G401 (cell line): ENCODE measurements at regions not wholly inside any gene's neighbourhood (a gene's known extent, or its start where the extent isn't known, plus 50 kb on each side); places are given as distances from the start of the nearest gene placed in this dataset.
A peak's percentile ranks its signal among the peaks of the same experiment; 100 is the strongest.
"Not testable (repeated sequence)": the region's sequence is repeated elsewhere in the genome, so short reads cannot be mapped to it uniquely, and the experiment has no call there.

Source experiments
- DNase-seq: peaks from one replicate; pipeline ENCODE4 v3.0.0-alpha.2; 2015; ENCODE audit warnings: low spot score
- in situ Hi-C: cut with HindIII; loops from 2 replicates; pipeline ENCODE4 v1.10.0; 2016; ENCODE audit warnings: low sequenced_read_pairs, mixed read lengths

DNA sequence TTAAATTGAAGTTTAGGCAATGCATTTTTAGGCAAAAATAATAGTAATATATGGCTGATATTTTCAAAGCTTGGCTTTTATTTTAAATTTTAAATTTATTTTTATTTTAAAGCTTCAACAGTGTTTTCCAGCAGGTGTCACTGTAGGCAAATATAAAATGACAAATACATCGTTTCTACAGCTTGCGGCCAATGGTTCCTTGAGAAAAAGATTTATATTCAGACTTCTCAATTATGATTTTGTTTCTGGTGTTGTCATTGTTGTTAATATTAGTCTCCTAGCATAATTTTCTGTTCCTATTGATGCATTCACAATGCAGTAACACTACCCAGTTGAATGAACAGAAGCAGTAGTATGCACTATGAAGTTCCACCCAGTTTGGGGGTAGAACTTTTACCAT, 220.7 kb upstream of the DNAJC19 start:
- in situ Hi-C loops: no loop called here
- peak; percentile 13 for DNase-seq

DNA sequence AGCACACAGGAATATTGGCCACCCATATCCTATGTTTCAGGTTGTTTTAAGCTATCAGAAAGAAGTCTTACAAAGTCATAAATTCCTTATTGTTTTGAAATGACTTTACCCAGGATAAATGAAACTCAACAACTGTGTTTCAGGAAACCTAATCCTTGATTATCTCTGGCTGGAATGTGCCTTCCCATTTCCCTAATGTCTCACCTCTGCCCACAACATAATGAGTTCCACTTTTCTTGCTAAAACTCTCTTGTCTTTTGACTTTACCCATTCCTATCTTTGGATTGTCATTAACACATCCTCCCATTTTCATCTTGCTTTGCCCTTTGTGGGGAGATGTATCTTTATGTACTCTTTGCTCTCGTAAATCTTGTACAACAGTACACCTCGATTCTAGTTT, 200.0 kb upstream of the DNAJC19 start:
- in situ Hi-C loops: no loop called here
- DNase-seq: no peak

DNA sequence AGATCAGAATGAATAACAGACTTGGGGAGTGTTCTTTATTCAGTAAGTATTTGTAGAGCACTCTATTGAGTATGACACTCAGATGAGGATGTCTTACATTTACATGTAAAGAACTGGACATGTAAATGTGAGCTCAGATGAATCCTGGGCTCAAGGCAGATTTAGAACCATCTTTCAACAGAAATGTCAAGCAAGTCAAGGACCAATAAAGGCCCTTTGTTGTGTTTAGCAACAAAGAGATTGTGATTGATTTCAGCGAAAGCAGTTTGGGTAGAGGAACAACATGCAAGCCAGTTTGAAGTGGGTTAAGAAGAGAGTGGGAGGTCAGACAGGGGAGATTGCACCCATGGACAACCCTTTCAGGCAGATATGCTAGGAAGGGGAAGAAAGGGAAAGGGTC, 194.2 kb upstream of the DNAJC19 start:
- in situ Hi-C loops: no loop called here
- DNase-seq: no peak

DNA sequence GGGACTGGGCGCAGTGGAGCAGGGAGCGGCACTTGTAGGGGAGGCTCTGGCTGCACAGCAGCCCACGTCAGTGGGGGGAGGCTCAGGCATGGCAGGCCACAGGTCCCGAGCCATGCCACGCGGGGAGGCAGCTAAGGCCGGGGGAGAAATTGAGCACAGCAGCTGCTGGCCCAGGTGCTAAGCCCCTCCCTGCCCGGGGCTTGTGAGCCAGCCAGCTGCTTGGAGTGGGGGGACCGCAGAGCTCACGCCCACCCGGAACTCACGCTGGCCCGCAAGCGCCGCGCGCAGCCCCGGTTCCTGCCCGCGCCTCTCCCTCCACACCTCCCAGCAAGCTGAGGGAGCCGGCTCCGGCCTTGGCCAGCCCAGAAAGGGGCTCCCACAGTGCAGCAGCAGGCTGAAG, 193.5 kb upstream of the DNAJC19 start:
- in situ Hi-C loops, DNase-seq: not testable (repeated sequence)

DNA sequence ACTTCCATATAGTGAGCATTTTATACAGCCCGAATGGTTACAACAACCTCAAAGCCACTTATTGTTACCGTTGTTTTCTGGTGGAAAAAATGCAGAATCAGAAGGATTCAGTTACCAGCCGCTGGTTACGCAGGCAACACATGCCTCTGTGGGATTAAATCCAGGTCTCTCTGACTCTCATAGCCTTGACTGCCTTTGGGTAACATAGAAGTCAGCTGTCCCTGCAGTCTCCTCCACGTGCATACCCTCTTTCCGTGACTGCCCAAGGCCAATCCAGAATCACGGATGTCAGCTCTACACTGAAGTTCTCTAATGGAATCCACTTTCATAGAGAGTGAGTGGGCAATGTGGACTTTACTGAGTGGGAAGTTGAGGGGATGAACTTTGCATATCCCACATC, 189.5 kb upstream of the DNAJC19 start:
- DNase-seq: no peak
- in situ Hi-C loops: no loop called here

DNA sequence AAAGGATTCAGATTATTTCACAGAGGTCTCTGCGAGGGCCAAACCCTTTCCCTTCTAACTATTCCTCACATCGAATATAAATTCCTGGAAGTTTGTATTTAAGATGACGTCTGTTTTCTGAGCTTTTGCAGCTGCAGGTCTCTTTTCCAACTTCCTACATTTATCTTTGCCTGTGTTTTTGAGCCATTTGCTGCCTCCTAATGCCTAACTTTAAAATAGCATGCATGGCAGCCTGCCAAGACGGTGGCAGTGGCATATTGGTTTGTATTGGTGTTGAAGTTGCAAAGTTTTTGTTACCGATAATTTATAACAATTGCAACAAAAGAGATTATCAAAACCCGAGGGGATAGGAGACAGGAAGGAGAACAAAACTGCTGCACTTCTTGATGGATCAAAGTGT, 187.1 kb upstream of the DNAJC19 start:
- peak; percentile 36 for DNase-seq
- in situ Hi-C loops: no loop called here

DNA sequence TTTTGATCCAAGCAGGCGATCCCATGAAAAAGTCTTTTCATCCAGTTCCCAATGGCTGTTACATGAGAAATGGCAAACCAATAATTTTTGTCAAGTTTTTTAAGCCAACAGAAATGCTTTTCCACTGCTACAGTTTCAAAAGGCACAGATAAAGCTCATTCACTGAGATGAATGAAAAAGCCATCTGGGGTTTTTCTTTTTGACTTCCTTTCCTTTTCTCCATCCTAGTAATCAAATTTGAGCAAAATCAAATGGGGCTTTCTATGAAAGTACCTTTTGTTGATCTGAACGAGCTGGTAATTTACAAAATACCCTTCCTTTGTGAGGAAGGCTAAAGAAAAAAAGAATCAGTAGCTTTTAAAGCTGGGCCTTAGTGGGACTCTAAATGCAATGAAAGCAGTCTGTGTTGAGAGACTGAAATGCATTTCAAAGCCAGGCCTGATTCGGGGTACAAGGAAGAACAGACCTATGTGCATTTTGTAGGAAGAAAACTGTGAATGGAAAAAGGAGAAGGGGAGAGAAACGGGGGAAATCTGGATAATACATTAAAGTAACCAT, 185.2 kb upstream of the DNAJC19 start:
- DNase-seq: no peak

DNA sequence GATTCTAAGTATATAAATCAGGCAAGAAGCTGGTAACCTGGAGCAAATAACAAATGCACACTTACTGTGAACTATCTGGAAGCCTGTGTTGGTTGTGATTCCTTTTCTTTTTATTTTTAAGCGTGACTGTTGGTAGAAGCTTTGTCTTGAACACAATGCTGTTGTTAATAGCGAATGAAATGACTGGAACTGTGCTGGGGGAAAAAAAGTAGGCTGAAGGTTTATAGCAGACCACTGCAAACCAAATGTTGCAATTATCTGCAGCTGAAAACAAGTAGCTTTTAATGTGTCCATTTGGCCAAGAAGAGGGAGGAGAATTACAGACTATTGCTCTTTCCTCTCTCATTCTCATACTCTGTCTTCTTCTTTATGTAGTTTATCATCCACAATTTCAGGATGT, 184.5 kb upstream of the DNAJC19 start:
- in situ Hi-C loops: no loop called here

More for the DNA sequence above, 185.2 kb upstream of the DNAJC19 start:
- in situ Hi-C loops: no loop called here

DNA sequence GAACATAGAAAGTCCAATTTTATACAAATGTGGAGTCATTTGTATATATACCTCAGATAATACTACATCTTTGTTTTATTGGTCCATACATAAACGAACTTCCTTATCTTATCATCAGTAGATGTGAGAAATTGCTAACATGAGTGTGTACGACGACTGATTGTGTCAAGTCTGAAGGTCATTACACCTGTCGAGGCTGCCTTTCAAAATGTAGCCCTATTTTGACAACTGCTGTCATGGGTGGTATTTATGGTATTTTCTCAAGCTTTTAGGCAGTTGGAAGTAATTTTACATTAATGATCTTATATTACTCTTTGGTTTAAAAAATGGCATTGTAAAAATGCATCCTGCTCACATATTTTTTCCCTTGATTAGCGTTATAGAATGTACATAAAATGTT, 183.7 kb upstream of the DNAJC19 start:
- in situ Hi-C loops: no loop called here
- no peak for DNase-seq

More for the DNA sequence above, 184.5 kb upstream of the DNAJC19 start:
- DNase-seq: no peak

DNA sequence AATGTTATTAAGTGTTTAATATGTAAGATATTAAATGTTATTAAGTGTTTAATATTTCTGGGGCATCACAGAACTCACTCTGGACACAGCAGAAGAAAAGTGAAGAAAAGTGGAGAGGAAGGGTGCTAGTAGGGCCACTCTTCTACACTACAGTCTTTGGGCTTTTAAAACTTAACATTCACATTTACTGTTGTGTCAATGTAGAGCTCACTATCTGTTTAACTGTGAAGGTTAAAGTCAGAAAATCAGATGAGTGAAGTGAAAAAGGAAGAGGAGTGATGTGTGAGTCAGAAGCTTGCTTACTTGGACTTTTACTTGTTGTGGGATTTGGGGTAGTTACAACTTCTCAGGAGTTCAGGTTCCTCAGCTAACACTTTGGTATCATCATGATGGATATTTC, 145.3 kb upstream of the DNAJC19 start:
- in situ Hi-C loops: no loop called here
- DNase-seq: no peak

DNA sequence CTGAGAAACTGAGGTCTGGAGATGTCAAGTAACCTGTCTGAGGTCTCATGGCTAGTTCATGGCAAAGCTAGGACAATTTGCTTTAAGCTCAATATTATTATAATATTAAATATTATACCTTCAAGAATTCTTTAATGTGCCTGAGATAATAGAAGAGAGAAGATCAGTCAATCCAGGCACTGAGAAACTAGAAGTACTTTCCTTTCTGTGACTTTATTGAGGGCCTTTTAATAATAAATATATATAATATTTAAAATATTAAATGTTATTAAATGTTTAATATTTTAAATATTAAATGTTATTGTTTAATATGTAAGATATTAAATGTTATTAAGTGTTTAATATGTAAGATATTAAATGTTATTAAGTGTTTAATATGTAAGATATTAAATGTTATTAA, 144.3 kb upstream of the DNAJC19 start:
- in situ Hi-C loops: no loop called here

DNA sequence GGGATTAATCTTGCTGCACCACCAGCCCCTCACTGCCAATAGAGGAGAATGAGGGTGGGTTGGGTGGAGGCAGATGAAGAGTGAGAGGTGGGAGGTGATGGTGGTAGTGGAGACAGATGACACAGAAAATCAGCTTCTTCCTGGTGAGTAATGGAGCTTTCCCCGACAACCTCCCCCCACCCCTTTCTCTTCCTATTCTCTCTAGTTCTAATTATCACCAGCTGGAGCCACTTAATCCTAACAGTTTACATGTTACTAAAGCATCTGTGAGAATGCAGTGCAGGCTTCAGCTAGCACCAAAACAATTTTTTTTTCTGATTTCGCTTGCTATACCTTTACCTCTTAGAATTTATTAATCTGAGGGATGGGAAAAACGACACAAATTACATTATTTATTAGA, 116.1 kb upstream of the DNAJC19 start:
- in situ Hi-C loops: no loop called here
- DNase-seq: no peak

More for the DNA sequence above, 144.3 kb upstream of the DNAJC19 start:
- DNase-seq: no peak

DNA sequence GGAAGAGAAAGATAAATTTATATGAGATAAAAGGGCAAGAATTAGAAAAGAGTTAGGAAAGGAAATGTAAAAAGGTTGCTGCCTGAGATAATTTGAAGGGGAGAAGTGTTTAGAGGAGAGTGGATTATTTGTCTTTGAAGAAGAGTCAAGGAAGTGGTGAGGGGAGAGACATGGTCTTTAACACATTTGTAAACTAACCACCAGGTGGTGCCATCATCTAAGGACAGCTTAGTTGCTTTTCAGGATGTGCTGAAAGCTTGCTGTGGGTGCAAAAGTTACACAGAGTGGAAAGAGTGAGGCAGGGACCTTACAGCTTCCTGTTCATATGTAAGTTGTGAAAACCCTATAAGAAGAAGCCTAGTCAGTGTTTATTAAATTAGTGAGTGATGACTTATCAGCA, 114.1 kb upstream of the DNAJC19 start:
- in situ Hi-C loops: no loop called here
- DNase-seq: peak; percentile 7

DNA sequence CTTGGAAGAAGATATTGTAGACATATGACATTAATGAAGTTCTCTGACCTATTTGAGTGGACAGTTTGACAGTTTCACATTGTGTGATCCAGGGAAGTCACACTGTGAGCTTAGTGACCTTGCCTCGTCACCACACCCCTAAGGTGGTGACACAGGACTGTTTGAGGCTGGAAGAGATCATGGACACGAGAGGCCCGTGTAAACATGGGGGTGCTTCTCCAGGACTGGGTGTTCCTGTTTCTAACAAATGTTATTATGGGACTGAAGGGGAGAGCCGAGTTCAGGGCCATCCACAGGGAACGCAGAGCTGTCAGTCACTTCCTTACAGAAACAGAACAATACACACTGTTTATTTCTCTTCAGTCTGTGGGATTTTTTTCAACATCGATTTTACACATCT, 96.5 kb upstream of the DNAJC19 start:
- in situ Hi-C loops: no loop called here

DNA sequence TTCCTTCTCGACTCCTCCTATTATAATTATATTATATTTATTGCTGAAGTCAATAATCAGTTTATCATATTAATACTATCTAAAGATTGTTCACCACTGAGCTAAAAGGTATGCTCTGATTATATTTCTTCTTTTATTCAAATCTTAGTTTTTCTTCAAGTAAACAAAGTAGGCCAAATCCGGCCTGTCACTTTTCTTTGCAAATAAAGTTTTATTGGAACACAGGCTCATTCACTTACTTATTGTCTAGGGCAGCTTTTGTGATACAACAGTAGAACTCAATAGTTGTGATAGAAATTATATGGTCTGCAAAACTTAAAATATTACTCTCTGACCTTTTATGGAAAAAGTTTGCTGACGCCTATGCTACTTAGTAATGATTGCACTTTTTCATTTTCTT, 92.4 kb upstream of the DNAJC19 start:
- no peak for DNase-seq
- in situ Hi-C loops: no loop called here

More for the DNA sequence above, 96.5 kb upstream of the DNAJC19 start:
- no peak for DNase-seq

DNA sequence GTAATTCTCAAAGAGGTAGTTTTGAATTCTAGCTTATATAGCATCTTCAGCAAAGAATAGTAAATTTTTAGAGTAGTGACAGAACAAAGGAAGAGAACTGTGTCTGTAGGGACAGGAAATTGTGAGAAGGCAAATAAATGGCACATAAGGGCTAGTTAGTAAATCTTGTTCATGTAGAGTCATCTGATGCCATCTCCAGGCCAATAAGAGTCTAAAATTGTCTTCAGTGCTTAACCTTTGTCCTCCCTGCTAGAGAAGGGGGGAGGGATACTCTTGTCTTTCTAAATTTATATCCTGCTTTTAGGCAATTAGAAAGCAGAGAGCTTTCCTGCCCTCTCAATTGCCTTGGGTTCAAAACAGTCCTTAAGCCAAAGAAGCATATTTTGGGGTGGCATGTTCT, 87.0 kb upstream of the DNAJC19 start:
- DNase-seq: no peak
- in situ Hi-C loops: no loop called here

DNA sequence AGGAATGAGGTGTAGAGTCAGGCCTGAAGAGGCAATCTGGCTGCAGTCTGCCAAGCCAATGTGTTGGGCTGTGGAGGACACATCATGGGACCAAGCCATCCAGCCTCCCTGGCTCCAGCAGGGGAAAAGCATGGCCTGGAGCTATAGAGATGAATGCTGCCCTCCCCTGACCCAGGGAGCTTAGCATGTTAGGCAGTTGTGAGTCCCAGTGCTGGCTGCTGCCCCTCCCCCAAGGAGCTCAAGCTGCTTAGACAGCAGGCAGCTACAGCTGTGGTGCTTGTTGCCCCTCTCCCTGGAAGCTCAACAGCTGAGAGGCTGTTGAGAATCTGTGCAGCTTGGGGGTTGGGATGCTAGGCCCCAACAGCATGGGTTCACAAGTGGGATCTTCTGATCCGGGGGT, 85.6 kb upstream of the DNAJC19 start:
- in situ Hi-C loops: no loop called here
- DNase-seq: no peak

DNA sequence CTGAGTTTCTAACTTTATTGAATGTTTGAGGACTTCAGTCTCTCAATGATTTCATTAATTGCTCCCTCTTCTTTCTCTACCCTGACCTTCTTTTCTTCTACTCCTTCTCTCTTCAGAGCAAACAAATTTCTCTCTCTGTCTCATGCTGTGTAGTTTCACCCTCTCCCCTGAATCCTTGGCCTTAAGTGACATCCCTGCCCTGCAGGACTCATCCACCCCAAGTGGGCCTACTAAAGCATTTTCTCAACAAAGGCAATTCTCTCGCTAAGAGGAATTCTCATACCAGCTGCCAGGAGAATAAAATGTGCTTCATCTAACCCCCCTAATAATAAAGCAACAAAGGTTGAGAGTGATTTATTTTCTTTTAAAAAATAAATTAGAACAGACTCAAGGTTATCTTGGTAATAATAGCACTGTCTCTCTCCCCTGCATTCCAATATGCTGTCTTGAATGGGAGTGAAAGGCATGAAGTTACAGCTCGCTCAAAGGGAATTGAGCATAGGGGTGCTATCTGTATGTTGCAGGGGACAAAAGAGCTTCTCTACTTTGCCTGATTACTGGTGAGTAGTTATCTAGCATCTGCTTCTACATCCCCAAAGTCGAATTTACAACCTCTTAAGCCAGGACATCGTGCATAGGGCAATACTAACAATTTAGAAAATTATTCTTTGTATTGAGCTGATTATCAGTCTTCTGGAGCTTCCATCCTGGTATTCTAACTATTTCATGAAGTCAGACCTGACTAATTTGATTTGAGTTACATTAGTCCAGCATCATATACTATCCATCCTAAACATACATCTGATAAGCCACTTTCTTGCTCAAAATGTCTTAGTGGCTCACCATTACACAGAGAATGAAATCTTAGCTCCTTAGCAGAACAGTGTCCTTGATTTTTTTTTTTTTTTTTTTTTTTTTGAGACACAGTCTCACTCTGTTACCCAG, 76.9 kb upstream of the DNAJC19 start:
- no peak for DNase-seq
- in situ Hi-C loops: no loop called here

DNA sequence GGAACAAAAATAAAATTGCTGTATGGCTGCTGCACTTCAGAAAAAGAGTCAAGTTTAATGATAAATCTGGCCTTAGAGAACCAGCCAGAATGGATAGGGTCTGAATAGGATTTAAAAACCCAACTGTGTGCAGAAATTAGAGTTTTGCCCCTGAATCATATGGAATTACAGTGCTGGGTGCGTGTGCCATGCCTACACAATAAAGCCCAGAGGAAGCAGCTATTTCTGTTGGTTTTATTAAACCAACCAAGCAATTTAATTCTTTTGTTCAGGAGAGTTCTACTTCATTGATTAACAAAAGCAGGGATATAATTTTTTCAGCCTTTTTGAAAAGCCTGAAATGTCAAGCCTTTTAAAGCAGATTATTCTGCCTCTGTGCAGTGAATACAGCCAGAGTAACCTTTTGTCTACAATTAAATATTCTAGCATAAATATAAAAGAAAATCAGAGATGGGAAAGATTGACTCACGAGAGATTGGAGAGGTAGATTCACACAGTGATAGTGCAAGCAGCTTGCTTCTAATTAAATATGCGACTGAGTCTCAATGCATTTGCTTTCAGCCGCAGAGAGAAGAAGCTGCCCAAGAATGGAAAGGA, 66.7 kb upstream of the DNAJC19 start:
- in situ Hi-C loops: no loop called here
- DNase-seq: no peak

DNA sequence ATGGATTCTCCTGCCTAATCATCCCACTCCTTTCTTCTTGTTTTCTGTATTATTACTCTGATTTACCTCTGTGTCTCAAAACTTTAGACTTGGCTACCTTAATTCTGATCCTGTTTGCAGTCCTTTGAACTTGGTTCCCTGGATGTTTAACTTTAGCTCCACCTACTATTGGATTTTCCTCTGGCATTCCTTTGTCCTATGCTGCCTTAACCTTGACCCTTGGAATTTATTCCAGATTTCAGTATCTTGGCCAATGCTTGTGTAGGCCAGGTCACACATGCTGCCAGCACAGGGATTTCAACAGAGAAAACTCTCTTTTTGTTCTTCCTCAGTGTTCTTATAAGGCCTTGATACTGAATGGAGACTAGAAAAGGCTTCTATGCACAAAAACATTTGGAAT, 65.0 kb upstream of the DNAJC19 start:
- DNase-seq: no peak
- in situ Hi-C loops: no loop called here
